ENCODE measurements at regions not wholly inside any gene's neighbourhood (a gene's known extent, or its start where the extent isn't known, plus 50 kb on each side); places are given as distances from the start of the nearest gene placed in this dataset.

GRCh38 chr5:134063188-134063820 is 51.2 kb upstream of the TCF7 start:
- intact Hi-C loops (cut with micrococcal nuclease): no loop called here
- DNase-seq (no peak), ATAC-seq (peak; percentile 61)

DNA sequence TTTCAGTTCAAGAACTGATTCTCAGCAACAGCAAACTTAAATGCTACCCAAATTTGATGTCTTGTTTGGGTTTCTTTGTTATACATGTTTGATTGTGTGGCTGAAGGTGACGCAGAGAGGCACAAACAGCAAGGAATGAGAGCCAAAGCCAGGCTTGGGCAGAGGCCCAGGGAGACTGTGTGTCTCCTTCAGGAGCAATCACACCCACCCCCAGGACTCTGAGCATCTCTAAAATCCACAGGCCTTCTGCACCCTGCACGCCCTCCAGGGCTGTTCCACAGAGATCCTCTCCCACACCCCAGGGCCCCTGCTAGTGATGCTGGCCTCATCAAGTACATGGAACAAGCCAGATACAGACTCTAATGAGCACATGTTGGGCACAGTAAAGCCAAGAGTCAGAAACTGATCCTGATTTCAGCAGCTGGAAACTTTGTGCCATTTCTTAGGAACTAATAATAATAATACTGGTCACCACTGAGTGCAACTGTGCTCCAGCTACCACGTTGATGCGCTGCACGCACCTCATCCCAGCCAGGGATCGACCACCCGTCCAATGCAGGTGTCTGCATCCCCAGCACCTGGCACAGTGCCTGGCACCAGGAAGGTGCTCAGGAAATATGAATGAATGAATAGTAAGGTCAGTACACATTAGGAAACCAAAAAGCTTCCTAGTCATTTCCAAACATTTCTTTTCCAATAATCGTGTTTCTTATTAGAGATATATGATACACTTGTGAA is 54.6 kb upstream of the TCF7 start:
- DNase-seq (no peak), ATAC-seq (no peak)
- intact Hi-C loops (cut with micrococcal nuclease): no loop called here

GRCh38 chr5:134055015-134055414 is 50.2 kb upstream of the VDAC1 start:
- no peak for ATAC-seq
- no peak for DNase-seq
- intact Hi-C loops (cut with micrococcal nuclease): no loop called here

All from left ventricle myocardium superior (tissue), 1 donor.